ENCODE measurements at regions not wholly inside any gene's neighbourhood (a gene's known extent, or its start where the extent isn't known, plus 50 kb on each side); places are given as distances from the start of the nearest gene placed in this dataset.
"Not testable (repeated sequence)": the region's sequence is repeated elsewhere in the genome, so short reads cannot be mapped to it uniquely, and the experiment has no call there.

DNA sequence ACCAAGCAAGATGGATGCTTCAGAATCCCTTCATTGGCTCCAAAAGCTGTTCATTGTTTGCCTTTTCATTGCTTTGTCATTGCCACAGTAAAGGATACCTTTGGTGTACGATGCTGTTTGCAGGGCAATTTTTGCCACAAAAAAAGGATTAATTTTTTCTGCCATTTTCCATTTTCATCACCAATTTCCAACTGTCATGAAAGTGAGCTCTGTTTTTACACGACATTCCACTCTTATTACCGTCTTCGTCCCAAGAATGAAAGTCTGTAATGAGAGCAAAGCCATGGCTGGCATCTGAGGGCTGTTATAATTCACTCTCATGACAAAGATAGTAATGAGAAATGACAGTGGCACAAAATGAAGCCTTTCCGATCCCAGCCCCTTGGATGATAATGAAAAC lies 272.7 kb upstream of the DCN start:
- TF ChIP-seq, protein P1, sequence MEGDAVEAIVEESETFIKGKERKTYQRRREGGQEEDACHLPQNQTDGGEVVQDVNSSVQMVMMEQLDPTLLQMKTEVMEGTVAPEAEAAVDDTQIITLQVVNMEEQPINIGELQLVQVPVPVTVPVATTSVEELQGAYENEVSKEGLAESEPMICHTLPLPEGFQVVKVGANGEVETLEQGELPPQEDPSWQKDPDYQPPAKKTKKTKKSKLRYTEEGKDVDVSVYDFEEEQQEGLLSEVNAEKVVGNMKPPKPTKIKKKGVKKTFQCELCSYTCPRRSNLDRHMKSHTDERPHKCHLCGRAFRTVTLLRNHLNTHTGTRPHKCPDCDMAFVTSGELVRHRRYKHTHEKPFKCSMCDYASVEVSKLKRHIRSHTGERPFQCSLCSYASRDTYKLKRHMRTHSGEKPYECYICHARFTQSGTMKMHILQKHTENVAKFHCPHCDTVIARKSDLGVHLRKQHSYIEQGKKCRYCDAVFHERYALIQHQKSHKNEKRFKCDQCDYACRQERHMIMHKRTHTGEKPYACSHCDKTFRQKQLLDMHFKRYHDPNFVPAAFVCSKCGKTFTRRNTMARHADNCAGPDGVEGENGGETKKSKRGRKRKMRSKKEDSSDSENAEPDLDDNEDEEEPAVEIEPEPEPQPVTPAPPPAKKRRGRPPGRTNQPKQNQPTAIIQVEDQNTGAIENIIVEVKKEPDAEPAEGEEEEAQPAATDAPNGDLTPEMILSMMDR (IDR thresholded peaks at IDR 0.05; ENCODE audit: insufficient read depth, low read length, poor library complexity, severe bottlenecking) = no peak
- no peaks in the 10 kb centered on the region for H3K27me3 ChIP-seq (replicated peaks; ENCODE audit: control insufficient read depth, insufficient read depth, low read length)
- H3K36me3 ChIP-seq (ENCODE audit: control insufficient read depth, insufficient read depth, low read length) = no peaks in the 10 kb centered on the region
- H3K4me3 ChIP-seq (replicated peaks; ENCODE audit: low read depth, low read length) = no peak overlapping the region
- no peak for DNase-seq (ENCODE audit: extremely low read depth, insufficient read length)

- no peaks in the 10 kb centered on the region for H3K27me3 ChIP-seq (replicated peaks; ENCODE audit: control insufficient read depth, insufficient read depth, low read length)
These were observed 271.6 kb upstream of the DCN start for GRCh38 chr12:91454179-91454578.

GRCh38 chr12:91452464-91452863 lies 269.8 kb upstream of the DCN start:
- H3K4me3 ChIP-seq (replicated peaks; ENCODE audit: low read depth, low read length); H3K36me3 ChIP-seq (ENCODE audit: control insufficient read depth, insufficient read depth, low read length); DNase-seq (ENCODE audit: extremely low read depth, insufficient read length); H3K27me3 ChIP-seq (replicated peaks; ENCODE audit: control insufficient read depth, insufficient read depth, low read length): not testable (repeated sequence)

More at GRCh38 chr12:91454179-91454578, 271.6 kb upstream of the DCN start:
- TF ChIP-seq, protein P1 (IDR thresholded peaks at IDR 0.05; ENCODE audit: insufficient read depth, low read length, poor library complexity, severe bottlenecking) = no peak
- H3K4me3 ChIP-seq (replicated peaks; ENCODE audit: low read depth, low read length) = no peak overlapping the region
- no peak for DNase-seq (ENCODE audit: extremely low read depth, insufficient read length)
- no peaks in the 10 kb centered on the region for H3K36me3 ChIP-seq (ENCODE audit: control insufficient read depth, insufficient read depth, low read length)

- H3K4me3 ChIP-seq (replicated peaks; ENCODE audit: low read depth, low read length) = no peak overlapping the region
- no peaks in the 10 kb centered on the region for H3K27me3 ChIP-seq (replicated peaks; ENCODE audit: control insufficient read depth, insufficient read depth, low read length)
- H3K36me3 ChIP-seq (ENCODE audit: control insufficient read depth, insufficient read depth, low read length) = no peaks in the 10 kb centered on the region
- TF ChIP-seq, protein P1 (IDR thresholded peaks at IDR 0.05; ENCODE audit: insufficient read depth, low read length, poor library complexity, severe bottlenecking) = no peak
- DNase-seq (ENCODE audit: extremely low read depth, insufficient read length) = no peak
These were observed 259.7 kb upstream of the DCN start for GRCh38 chr12:91441993-91442952.

GRCh38 chr12:91441246-91441645 lies 258.6 kb upstream of the DCN start:
- H3K27me3 ChIP-seq (replicated peaks; ENCODE audit: control insufficient read depth, insufficient read depth, low read length) = no peaks in the 10 kb centered on the region
- no peaks in the 10 kb centered on the region for H3K36me3 ChIP-seq (ENCODE audit: control insufficient read depth, insufficient read depth, low read length)
- no peak for DNase-seq (ENCODE audit: extremely low read depth, insufficient read length)
- H3K4me3 ChIP-seq (replicated peaks; ENCODE audit: low read depth, low read length) = no peak overlapping the region
- TF ChIP-seq, protein P1 (IDR thresholded peaks at IDR 0.05; ENCODE audit: insufficient read depth, low read length, poor library complexity, severe bottlenecking) = no peak

DNA sequence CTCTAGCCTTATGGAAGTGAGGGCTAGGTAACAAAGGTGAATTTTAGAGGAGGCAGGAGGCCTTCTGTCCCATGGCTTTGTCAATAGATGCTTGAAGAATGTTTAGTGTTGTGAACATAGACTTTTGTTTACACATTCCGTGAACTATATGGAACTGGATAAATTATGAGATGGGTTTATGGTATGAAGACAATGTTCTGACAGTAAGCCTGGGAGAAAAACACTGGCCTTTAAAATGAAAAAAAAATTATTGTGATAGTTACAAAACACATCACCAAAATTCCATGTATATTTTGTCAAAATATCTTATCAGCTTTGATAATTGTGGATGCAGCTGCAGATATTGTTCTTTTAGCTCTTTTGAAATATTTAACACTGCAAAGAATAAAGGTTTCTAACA lies 251.5 kb upstream of the DCN start:
- TF ChIP-seq, protein P1 (IDR thresholded peaks at IDR 0.05; ENCODE audit: insufficient read depth, low read length, poor library complexity, severe bottlenecking) = no peak
- Histone ChIP-seq H3K27me3 (replicated peaks; ENCODE audit: control insufficient read depth, insufficient read depth, low read length) (no peaks in the 10 kb centered on the region), H3K36me3 (ENCODE audit: control insufficient read depth, insufficient read depth, low read length) (no peaks in the 10 kb centered on the region), H3K4me3 (replicated peaks; ENCODE audit: low read depth, low read length) (no peak overlapping the region)
- no peak for DNase-seq (ENCODE audit: extremely low read depth, insufficient read length)

All from GM06990 (cell line).